Superior temporal gyrus (tissue), 1 donor: ENCODE measurements at regions not wholly inside any gene's neighbourhood (a gene's known extent, or its start where the extent isn't known, plus 50 kb on each side); places are given as distances from the start of the nearest gene placed in this dataset.

Source experiments
- DNase-seq: peaks from one replicate; pipeline ENCODE4 v3.0.0-alpha.2; 2016; ENCODE audit errors: extremely low spot score

- DNase-seq, result no peak
These were observed 481.7 kb downstream of the GBE1 start for GRCh38 chr3:81279481-81280379.

GRCh38 chr3:81277853-81278252 lies 483.6 kb downstream of the GBE1 start:
- DNase-seq, result no peak

- DNase-seq, result no peak
These were observed 486.8 kb downstream of the GBE1 start for GRCh38 chr3:81274671-81275070.

- no peak for DNase-seq
These were observed 490.7 kb downstream of the GBE1 start for GRCh38 chr3:81270603-81271379.

GRCh38 chr3:81268526-81268925 lies 492.9 kb downstream of the GBE1 start:
- DNase-seq, result no peak

GRCh38 chr3:81261996-81262395 lies 499.4 kb downstream of the GBE1 start:
- no peak for DNase-seq

GRCh38 chr3:81255463-81255862 lies 506.0 kb downstream of the GBE1 start:
- DNase-seq, result no peak

GRCh38 chr3:81251096-81251495 lies 510.3 kb downstream of the GBE1 start:
- DNase-seq, result no peak

- no peak for DNase-seq
These were observed 511.9 kb downstream of the GBE1 start for GRCh38 chr3:81249540-81250029.

GRCh38 chr3:81245501-81245900 lies 515.9 kb downstream of the GBE1 start:
- DNase-seq, result peak; percentile 70

GRCh38 chr3:81245043-81245442 lies 516.4 kb downstream of the GBE1 start:
- DNase-seq, result no peak

- DNase-seq, result no peak
These were observed 517.2 kb downstream of the GBE1 start for GRCh38 chr3:81244231-81244630.

- DNase-seq, result peak; percentile 74
These were observed 518.6 kb downstream of the GBE1 start for GRCh38 chr3:81242871-81243270.

GRCh38 chr3:81237181-81237580 lies 524.3 kb downstream of the GBE1 start:
- no peak for DNase-seq

- DNase-seq, result peak; percentile 61
These were observed 543.4 kb downstream of the GBE1 start for GRCh38 chr3:81218023-81218422.

- DNase-seq, result no peak
These were observed 544.3 kb downstream of the GBE1 start for GRCh38 chr3:81217101-81217500.

- no peak for DNase-seq
These were observed 545.3 kb downstream of the GBE1 start for GRCh38 chr3:81216192-81216591.

GRCh38 chr3:81214631-81215030 lies 546.8 kb downstream of the GBE1 start:
- DNase-seq, result no peak

- peak; percentile 60 for DNase-seq
These were observed 561.9 kb downstream of the GBE1 start for GRCh38 chr3:81199587-81199986.

GRCh38 chr3:81198756-81199155 lies 562.7 kb downstream of the GBE1 start:
- DNase-seq, result peak; percentile 30

- DNase-seq, result no peak
These were observed 563.2 kb downstream of the GBE1 start for GRCh38 chr3:81198216-81198615.

- no peak for DNase-seq
These were observed 564.1 kb downstream of the GBE1 start for GRCh38 chr3:81197386-81197785.

GRCh38 chr3:81195478-81195877 lies 566.0 kb downstream of the GBE1 start:
- no peak for DNase-seq
